GM21786 (cell line): ENCODE measurements at regions not wholly inside any gene's neighbourhood (a gene's known extent, or its start where the extent isn't known, plus 50 kb on each side); places are given as distances from the start of the nearest gene placed in this dataset.

ENCODE experiments used
- ATAC-seq: cut with Tn5 transposase; IDR thresholded peaks from one replicate; pipeline ENCODE4 v1.9.1; 2021; ENCODE audit not compliant: unreplicated experiment

DNA sequence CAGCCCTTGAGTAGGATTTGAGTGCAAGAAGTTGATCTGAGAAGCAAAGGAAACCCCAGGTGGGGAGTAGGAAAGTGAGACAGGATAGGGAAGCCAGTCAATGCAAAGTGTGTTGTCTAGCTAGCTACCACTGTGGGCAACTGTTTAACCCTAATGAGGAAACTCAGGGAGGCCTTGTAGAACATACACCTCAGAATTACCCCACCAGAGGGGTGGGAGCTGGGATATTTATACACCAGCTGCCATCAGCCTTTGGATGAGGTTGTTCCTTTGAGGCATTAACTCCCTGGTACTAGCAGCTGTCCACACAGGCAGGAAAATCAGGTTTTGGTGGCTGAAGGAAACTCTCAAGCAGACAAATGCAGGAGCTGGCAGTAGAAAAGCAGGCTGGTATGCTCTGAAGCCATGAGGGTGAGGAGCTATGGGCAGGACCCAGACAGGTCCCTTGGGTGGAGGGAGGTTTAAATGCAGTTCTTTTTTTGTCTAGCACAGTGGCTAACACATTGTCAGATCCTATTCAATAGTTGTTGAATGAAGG is 60.1 kb upstream of the ARID5B start:
- ATAC-seq, result no peak

DNA sequence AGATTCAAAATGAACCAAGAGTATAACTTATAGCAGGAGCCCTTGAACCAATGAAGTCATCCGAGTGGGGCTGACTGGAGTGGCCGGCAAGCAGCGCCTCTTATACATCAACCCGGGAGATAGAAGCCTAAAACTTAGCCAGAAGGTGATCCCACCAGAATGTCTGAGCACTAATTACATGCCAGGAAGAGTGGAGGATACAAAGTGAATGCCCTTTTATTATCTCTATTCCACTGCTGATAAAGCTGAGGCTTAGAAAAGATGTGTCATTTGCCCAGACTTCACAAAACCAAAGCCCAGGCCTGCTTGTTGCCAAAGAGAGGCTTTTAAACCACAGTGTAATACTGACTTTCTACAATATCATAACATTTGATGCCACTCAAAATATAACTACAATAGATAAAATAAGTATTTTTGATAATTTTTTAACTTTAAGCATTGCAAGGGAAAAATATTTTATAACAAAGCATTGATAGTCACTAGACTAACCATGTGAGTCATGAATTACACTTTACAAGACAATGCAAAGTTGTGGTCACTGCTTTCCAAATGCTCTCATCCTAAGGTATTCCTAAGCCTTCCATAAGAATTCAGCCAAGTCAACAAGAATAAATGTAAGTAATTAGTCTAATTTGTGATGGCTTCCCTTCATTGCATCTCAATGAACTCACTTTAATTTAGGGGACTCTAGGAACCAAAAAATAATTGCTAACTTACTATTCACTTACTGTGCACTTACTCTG is 58.6 kb upstream of the ARID5B start:
- ATAC-seq, result no peak

DNA sequence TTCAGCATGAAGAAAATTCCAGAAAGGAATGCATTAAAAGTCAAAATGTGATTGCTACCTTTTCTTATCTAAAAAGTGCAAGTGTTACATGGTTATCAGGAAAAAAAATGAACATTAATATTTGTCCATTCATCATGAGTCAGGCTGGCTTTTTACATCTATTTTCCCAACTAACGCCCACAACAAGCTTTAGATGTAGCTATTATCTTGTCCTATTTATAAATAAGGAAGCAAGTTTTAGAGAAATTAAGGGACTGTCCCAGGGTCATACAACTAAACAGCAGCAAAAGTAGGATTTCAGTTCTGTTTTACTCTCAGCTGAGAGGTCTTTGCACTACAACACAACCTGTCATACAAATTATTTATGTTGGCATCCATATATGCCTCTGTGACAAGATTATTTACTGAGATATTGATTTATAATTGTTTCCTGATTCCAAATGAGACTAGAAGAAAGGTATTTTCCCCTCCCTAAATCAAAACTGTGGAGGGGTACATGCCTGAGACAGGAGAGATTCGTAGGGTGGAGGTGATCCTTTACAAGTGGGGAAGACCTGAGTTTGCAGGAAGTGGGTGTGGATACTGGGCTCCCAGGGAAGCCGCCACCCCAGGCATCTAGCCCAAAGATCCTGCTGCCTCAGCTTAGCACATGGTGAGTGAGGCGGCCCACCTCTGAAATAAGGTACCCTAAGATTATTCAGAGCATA is 57.2 kb upstream of the ARID5B start:
- ATAC-seq, result no peak

DNA sequence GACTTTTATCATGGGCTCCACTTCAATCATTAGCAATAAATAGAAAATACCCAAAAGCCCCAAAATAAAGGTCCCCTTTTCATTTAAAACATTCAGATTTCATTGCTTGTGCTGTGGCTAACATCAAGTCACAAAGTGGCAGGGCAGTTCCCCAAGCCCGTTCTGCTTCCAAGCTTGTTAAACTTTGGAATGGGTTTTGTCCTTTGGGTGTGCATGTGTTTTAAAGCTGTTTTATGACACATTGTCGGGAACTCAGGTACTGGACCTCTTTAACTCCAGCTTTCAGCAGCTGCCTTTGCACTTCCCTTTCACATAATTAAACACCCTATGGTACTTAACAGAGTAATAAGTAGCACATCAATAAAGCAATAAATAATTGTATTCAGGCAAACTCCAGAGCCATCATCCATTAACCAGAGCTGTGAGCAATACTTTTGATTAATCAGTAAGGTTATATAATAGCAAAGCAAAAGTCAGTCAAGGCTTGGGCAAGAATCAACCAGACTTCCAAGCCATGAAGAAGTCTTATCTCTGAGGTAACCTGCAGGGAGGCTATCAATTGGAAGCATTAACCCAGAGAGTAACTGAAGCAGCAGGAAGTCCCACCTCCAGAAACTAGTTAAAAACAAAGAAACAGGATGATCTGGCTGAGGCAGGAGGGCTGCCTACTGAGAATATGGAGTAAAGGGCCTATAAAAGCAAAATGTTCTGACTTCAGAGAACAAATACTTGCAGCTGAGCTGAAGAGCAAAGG is 56.1 kb upstream of the ARID5B start:
- no peak for ATAC-seq

DNA sequence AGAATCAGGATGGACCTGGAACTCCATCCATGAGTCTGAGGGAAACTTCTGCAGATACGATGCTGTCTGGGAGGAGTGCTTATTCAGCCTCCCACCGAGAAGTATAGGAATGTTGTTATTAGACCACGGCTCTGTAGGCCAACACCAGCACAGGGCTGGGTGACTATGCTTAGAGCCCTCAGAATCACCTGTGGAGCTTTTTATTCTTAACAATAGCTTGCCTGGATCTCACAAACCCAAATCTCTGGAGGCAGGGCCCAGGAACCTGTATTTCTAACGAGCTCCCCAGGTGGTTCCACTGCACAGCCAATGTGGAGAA is 55.6 kb upstream of the ARID5B start:
- no peak for ATAC-seq

DNA sequence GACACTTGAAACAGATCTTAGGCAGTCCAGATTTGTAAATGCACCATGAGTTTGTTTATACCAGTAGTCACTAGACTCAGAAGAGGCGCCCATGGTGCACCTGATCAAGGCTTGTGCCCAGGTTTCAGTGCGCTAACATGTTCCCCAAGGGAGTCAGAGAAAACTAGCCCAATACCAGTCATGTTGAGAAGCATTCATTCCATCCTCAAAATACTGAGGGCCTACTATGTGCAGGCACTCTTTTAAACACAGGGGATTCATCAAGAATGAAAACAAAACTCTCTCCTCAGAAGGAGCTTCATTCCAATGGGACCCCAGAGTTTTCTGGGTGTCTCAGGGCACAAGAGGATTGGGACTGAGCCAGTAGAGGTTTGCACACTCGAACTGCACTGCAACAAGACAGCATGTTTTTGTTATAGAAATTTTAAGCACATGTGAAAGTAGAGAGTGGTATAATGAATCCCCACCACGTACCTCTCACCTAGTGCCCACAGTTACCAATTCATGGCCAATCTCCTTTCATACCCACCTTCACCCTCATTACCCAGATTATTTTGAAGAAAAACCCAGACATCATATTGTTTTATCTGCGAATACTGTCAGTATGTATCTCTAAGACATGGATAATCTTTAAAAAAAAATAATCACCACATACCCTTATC is 55.0 kb upstream of the ARID5B start:
- no peak for ATAC-seq

DNA sequence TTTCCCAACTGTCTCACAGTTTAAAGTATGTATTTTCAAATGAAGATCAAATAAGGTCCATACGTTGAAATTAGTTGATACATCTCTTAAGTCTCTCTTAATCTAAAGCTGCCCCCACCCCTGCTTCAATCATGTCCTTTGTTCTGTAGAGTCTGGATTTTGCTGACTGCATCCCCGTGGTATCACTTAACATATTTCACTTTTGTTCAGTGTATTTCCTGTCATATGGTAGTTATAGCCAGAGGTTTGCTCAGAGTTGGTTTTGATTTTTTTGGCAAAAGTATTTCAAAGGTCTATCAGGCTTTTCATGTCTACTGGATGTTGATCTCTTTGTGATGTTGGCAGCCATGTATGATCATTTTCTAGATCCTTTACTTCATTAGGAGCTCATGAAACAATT is 54.4 kb upstream of the ARID5B start:
- no peak for ATAC-seq

DNA sequence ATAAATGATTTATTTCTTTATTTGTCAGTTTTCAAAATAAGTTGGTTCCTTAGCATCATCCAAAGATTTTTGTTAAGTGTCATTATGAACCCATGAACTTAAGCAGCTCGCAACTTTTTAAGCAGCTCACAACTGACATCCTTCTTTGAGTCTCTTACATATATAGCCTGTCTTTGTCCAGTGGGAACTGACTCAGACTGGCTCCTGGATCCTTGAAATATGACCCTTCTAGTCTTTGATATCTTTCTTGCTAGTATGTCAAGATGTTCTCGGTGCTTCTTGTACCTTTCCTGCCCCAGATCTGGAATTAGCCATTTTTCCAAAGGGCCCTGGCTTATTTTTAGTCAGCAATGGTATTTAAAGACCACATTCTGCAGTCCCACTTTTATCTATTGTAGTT is 53.9 kb upstream of the ARID5B start:
- ATAC-seq, result no peak

DNA sequence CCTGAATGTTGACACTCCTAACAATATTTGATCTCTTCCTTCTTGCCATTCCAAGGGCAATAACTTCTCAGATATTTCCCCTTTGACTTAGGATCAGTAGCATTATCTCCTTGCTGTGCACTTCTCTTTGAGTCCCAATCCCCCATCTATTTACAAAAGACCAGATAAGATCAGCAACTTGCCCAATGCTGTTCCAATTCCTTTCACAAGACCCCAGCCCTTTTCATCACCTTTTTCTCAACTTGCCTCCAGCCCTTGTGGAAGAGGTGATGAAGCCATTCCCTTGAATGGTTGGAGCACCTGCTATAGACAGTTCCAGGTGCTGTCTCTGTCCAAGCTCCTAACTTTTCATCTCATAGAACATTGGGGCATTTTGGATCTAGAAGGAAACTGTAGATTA is 51.1 kb upstream of the ARID5B start:
- no peak for ATAC-seq
